Calu3 (cell line): ENCODE measurements at regions not wholly inside any gene's neighbourhood (a gene's known extent, or its start where the extent isn't known, plus 50 kb on each side); places are given as distances from the start of the nearest gene placed in this dataset.

Experiments
- BruUV-seq: library from RNA; stranded (reverse); fragments of 400-500 nt; replicated peaks from 2 replicates; lab custom pipeline; 2021; lab: Mats Ljungman, UMichigan
- CTCF ChIA-PET: fragments of 300-600 bp; sonication (Branson Sonifier 250); formaldehyde crosslinking; loops from one replicate; lab custom pipeline; 2022; ENCODE audit warnings: antibody characterized with exemption; lab: Charles Lee
- DNase-seq: peaks from one replicate; pipeline ENCODE4 v3.0.0; 2022
- H3K27ac Mint-ChIP-seq: one replicate; pipeline ENCODE4 v1.8.0; 2022; ENCODE audit warnings: mixed read lengths; ENCODE audit not compliant: unreplicated experiment
- H3K27me3 Mint-ChIP-seq: one replicate; pipeline ENCODE4 v1.8.0; 2022; ENCODE audit warnings: mixed read lengths; ENCODE audit not compliant: unreplicated experiment
- H3K36me3 Mint-ChIP-seq: one replicate; pipeline ENCODE4 v1.8.0; 2022; ENCODE audit warnings: mild to moderate bottlenecking, moderate library complexity, mixed read lengths; ENCODE audit not compliant: insufficient read depth, unreplicated experiment
- H3K4me1 Mint-ChIP-seq: one replicate; pipeline ENCODE4 v1.8.0; 2022; ENCODE audit warnings: mild to moderate bottlenecking, low read depth, mixed read lengths; ENCODE audit not compliant: unreplicated experiment
- H3K4me3 Mint-ChIP-seq: one replicate; pipeline ENCODE4 v1.8.0; 2022; ENCODE audit warnings: mild to moderate bottlenecking, low read depth, moderate library complexity, mixed read lengths; ENCODE audit not compliant: unreplicated experiment
- H3K9me3 Mint-ChIP-seq: one replicate; pipeline ENCODE4 v1.8.0; 2022; ENCODE audit warnings: low read depth, mixed read lengths; ENCODE audit not compliant: unreplicated experiment
- CTCF ChIP-seq: fragments of 200-600 bp; IDR thresholded peaks from one replicate; pipeline ENCODE4 v1.8.0; 2022; ENCODE audit warnings: antibody characterized with exemption; ENCODE audit not compliant: unreplicated experiment
- intact Hi-C: fragments of 100-400 bp; cut with micrococcal nuclease; formaldehyde crosslinking; loops from one replicate; pipeline ENCODE4 v1.10.0; 2022; ENCODE audit not compliant: unreplicated experiment

DNA sequence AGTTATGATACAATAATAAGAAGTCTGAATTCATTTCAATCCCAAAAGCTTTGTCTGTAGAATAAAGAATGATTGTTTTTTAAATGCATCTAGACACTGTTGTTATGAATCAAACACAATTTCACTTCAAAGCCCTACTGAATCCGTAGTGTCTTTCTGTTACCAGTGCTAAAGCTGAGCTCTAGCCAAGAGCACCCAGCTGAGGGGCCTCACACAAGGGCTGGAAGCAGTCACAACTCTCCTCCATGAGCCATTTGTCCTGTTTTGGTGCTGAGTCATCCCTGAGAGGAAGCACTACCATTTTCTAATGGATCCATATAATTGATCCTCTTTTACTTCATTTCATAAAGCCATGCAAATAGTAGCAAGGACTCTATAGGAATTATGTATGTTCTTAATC is 158.2 kb upstream of the ANKRD28 start:
- intact Hi-C loops = no loop called here
- Mint-ChIP-seq H3K4me1 (no peaks in the 10 kb centered on the region), H3K9me3 (peaks cover 5% of the 10 kb centered on the region), H3K4me3 (no peak overlapping the region), H3K36me3 (no peaks in the 10 kb centered on the region), H3K27me3 (no peaks in the 10 kb centered on the region), H3K27ac (no peak overlapping the region)
- CTCF ChIA-PET = no interaction called here
- BruUV-seq = no TSS peak
- DNase-seq = no peak
- TF ChIP-seq CTCF = no peak

- intact Hi-C loops = no loop called here
- Mint-ChIP-seq H3K9me3 (peaks cover 5% of the 10 kb centered on the region), H3K36me3 (no peaks in the 10 kb centered on the region), H3K27ac (no peak overlapping the region), H3K27me3 (no peaks in the 10 kb centered on the region), H3K4me1 (no peaks in the 10 kb centered on the region), H3K4me3 (no peak overlapping the region)
- no peak for TF ChIP-seq CTCF
- no peak for DNase-seq
- CTCF ChIA-PET = interaction anchor here (0.5 kb wide), 1 partner anchor 1490 kb away, joined by 3 read pairs; no protein-coding TSS in a partner anchor
- BruUV-seq = no TSS peak
These were observed 161.1 kb upstream of the ANKRD28 start for GRCh38 chr3:15958692-15959433.

- H3K27ac Mint-ChIP-seq = no peak overlapping the region
- no peak overlapping the region for H3K4me3 Mint-ChIP-seq
- no TSS peak for BruUV-seq
- intact Hi-C loops = no loop called here
- CTCF ChIA-PET = no interaction called here
- TF ChIP-seq CTCF = no peak
- DNase-seq = no peak
- H3K4me1 Mint-ChIP-seq = no peaks in the 10 kb centered on the region
- peaks cover 5% of the 10 kb centered on the region for H3K9me3 Mint-ChIP-seq
- H3K36me3 Mint-ChIP-seq = no peaks in the 10 kb centered on the region
- H3K27me3 Mint-ChIP-seq = no peaks in the 10 kb centered on the region
These were observed 161.6 kb upstream of the ANKRD28 start for GRCh38 chr3:15959434-15959811.

DNA sequence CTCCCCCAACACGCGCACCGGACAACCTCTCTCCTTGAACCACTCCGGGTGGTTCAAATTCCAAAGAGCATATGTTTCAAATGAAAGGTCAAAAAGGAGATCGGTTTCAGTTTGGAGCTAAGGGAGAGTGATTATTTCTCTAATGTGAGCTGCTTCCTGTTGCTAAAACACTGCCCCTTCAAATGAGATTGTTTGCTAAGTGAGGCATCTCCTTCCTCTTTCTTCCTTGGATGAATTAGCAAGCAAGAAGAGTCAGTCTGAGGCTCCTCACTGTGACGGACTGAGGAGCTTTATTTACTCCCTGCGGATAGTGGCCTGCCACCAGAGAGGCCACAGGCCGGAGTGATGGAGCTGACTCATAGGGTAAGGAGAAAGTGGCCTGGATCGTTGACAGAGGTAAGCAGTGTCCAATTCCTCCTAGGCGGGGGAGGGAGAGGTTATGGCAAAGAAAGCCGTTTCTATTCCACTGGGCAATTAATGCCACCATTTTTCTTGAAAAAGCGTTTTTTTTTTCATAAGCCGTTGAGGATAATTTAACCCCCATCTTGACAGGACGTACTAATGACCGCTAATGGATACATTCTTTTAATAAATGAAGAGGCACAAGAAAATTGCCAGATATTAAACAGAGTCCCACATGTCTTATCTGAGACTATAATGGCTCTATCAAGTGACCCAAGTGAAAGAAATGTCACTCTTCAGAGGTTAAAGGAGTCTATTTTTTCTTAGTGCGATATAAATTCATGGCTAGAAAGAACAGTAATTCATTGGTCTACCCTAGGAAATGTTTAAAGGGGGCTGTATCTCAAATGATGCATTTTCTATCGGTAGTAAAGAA is 167.0 kb upstream of the ANKRD28 start:
- no peak overlapping the region for H3K27ac Mint-ChIP-seq
- no peak overlapping the region for H3K4me3 Mint-ChIP-seq
- no peak for TF ChIP-seq CTCF
- no peaks in the 10 kb centered on the region for H3K4me1 Mint-ChIP-seq
- H3K36me3 Mint-ChIP-seq = no peaks in the 10 kb centered on the region
- DNase-seq = no peak
- peaks cover 3% of the 10 kb centered on the region for H3K9me3 Mint-ChIP-seq
- BruUV-seq = no TSS peak
- intact Hi-C loops = no loop called here
- CTCF ChIA-PET = no interaction called here
- H3K27me3 Mint-ChIP-seq = no peaks in the 10 kb centered on the region
